GM20000 (cell line): ENCODE measurements at regions not wholly inside any gene's neighbourhood (a gene's known extent, or its start where the extent isn't known, plus 50 kb on each side); places are given as distances from the start of the nearest gene placed in this dataset.

Experiments used
- DNase-seq: peaks from one replicate; pipeline ENCODE4 v3.0.0; 2012; ENCODE audit warnings: low spot score
- CTCF ChIP-seq: IDR thresholded peaks from 2 replicates; pipeline ENCODE4 v1.5.1; 2012; ENCODE audit warnings: mild to moderate bottlenecking, control low read depth; ENCODE audit errors: extremely low read depth, missing control alignments

GRCh38 chr10:94101894-94102293 is 108.2 kb downstream of the PLCE1 start:
- no peak for DNase-seq
- TF ChIP-seq CTCF = no peak

GRCh38 chr10:94102436-94102835 is 108.7 kb downstream of the PLCE1 start:
- TF ChIP-seq CTCF = no peak
- DNase-seq = no peak

- no peak for TF ChIP-seq CTCF
- no peak for DNase-seq
Measured at GRCh38 chr10:94103192-94103591, 109.5 kb downstream of the PLCE1 start.

- no peak for DNase-seq
- no peak for TF ChIP-seq CTCF
Measured at GRCh38 chr10:94103801-94104221, 110.1 kb downstream of the PLCE1 start.

- DNase-seq = no peak
- no peak for TF ChIP-seq CTCF
Measured at GRCh38 chr10:94104316-94105000, 110.7 kb downstream of the PLCE1 start.

- TF ChIP-seq CTCF = no peak
Measured at GRCh38 chr10:94105226-94105625, 111.5 kb downstream of the PLCE1 start.

GRCh38 chr10:94107191-94107590 is 113.5 kb downstream of the PLCE1 start:
- DNase-seq = no peak
- TF ChIP-seq CTCF = no peak

More at GRCh38 chr10:94105226-94105625, 111.5 kb downstream of the PLCE1 start:
- DNase-seq = no peak
